GM23248 (cell line): ENCODE measurements at regions not wholly inside any gene's neighbourhood (a gene's known extent, or its start where the extent isn't known, plus 50 kb on each side); places are given as distances from the start of the nearest gene placed in this dataset.
"Not testable (repeated sequence)": the region's sequence is repeated elsewhere in the genome, so short reads cannot be mapped to it uniquely, and the experiment has no call there.

Experiments
- DNase-seq: peaks from one replicate; pipeline ENCODE4 v3.0.0-alpha.2; 2015
- H2AFZ ChIP-seq: fragments of 200-600 bp; sonication (generic); 2 replicates; pipeline ENCODE4 v1.6.1; 2016; ENCODE audit warnings: antibody characterized with exemption
- H3F3A ChIP-seq: fragments of 200-600 bp; sonication (generic); 2 replicates; pipeline ENCODE4 v1.6.1; 2016; ENCODE audit warnings: mild to moderate bottlenecking, antibody characterized with exemption, mixed run types; ENCODE audit not compliant: insufficient read depth
- H3K27ac ChIP-seq: fragments of 200-600 bp; sonication (generic); 2 replicates; pipeline ENCODE4 v1.5.1; 2016; ENCODE audit warnings: mild to moderate bottlenecking
- H3K27me3 ChIP-seq: fragments of 200-600 bp; sonication (generic); replicated peaks from 2 replicates; pipeline ENCODE4 v1.6.1; 2016; ENCODE audit warnings: mild to moderate bottlenecking; ENCODE audit not compliant: insufficient read depth
- H3K36me3 ChIP-seq: fragments of 200-600 bp; sonication (generic); 2 replicates; pipeline ENCODE4 v1.6.1; 2016; ENCODE audit warnings: low read depth, mild to moderate bottlenecking
- H3K4me1 ChIP-seq: fragments of 200-600 bp; sonication (generic); 2 replicates; pipeline ENCODE4 v1.6.1; 2016; ENCODE audit warnings: mild to moderate bottlenecking; ENCODE audit not compliant: insufficient read depth
- H3K4me2 ChIP-seq: fragments of 200-600 bp; sonication (generic); one replicate; pipeline ENCODE4 v1.6.1; 2016; ENCODE audit warnings: mild to moderate bottlenecking; ENCODE audit not compliant: unreplicated experiment
- H3K4me3 ChIP-seq: fragments of 200-600 bp; sonication (generic); 2 replicates; pipeline ENCODE4 v1.5.1; 2016; ENCODE audit warnings: mild to moderate bottlenecking
- H3K79me2 ChIP-seq: fragments of 200-600 bp; sonication (generic); 2 replicates; pipeline ENCODE4 v1.6.1; 2016; ENCODE audit warnings: mild to moderate bottlenecking; ENCODE audit not compliant: insufficient read depth
- H3K9ac ChIP-seq: fragments of 200-600 bp; sonication (generic); 2 replicates; pipeline ENCODE4 v1.6.1; 2016; ENCODE audit warnings: mild to moderate bottlenecking
- H3K9me2 ChIP-seq: fragments of 200-600 bp; sonication (generic); 2 replicates; pipeline ENCODE4 v1.6.1; 2016; ENCODE audit warnings: mixed run types, mild to moderate bottlenecking, moderate library complexity; ENCODE audit not compliant: insufficient read depth
- H3K9me3 ChIP-seq: fragments of 200-600 bp; sonication (generic); one replicate; pipeline ENCODE4 v1.6.1; 2017; ENCODE audit warnings: low read depth
- H4K20me1 ChIP-seq: fragments of 200-600 bp; sonication (generic); 2 replicates; pipeline ENCODE4 v1.6.0; 2016; ENCODE audit not compliant: insufficient read depth
- EZH2 ChIP-seq: fragments of 200-600 bp; sonication (generic); IDR thresholded peaks from 2 replicates; pipeline ENCODE4 v1.6.1; 2018; ENCODE audit warnings: antibody characterized with exemption, mild to moderate bottlenecking; ENCODE audit not compliant: insufficient read depth, poor library complexity, severe bottlenecking
- EZH2phosphoT487 ChIP-seq: fragments of 200-600 bp; sonication (generic); IDR thresholded peaks from 2 replicates; pipeline ENCODE4 v1.6.1; 2018; ENCODE audit warnings: antibody characterized with exemption, moderate library complexity, mild to moderate bottlenecking, low read depth; ENCODE audit not compliant: insufficient read depth
- WGBS, 2 experiments: methylation state at CpG; one replicate each; pipeline ENCODE4 v1.1.6; 2015 to 2017; ENCODE audit warnings: low lambda C conversion rate in 2 of 2, low coverage in 1 of 2; ENCODE audit errors: missing lambda C conversion rate in 2 of 2; 5-methylcytosine and 5-hydroxymethylcytosine counted together
- in situ Hi-C: fragments of 300-500 bp; cut with MboI; formaldehyde crosslinking; loops from 2 replicates; pipeline ENCODE4 v1.15.0; 2020

- no peaks in the 10 kb centered on the region for H3K36me3 ChIP-seq
- DNase-seq = peak; percentile 26
- H3K4me2 ChIP-seq = no peak overlapping the region
- in situ Hi-C loops = loop anchor here (10.0 kb wide), 1 partner anchor 273 kb away; no protein-coding TSS in a partner anchor
- TF ChIP-seq EZH2phosphoT487 = no peak
- no peak for TF ChIP-seq EZH2
- no peak overlapping the region for H3K27ac ChIP-seq
- no peak overlapping the region for H2AFZ ChIP-seq
- H3F3A ChIP-seq = no peaks in the 10 kb centered on the region
- H3K9ac ChIP-seq = no peak overlapping the region
- H3K9me3 ChIP-seq = no peaks in the 10 kb centered on the region
- H3K27me3 ChIP-seq = no peaks in the 10 kb centered on the region
- H3K4me1 ChIP-seq = no peaks in the 10 kb centered on the region
- no peaks in the 10 kb centered on the region for H3K9me2 ChIP-seq
- no peaks in the 10 kb centered on the region for H3K79me2 ChIP-seq
- no peak overlapping the region for H3K4me3 ChIP-seq
- no peaks in the 10 kb centered on the region for H4K20me1 ChIP-seq
- WGBS, 2 experiments = 74 to 79% methylated on average over 5 of the region's 5 CpGs
Observed at GRCh38 chr7:29641651-29642050, 78.0 kb downstream of the PRR15 start.

- H3K9me2 ChIP-seq = no peaks in the 10 kb centered on the region
Observed at GRCh38 chr7:29642494-29643155, 79.0 kb downstream of the PRR15 start.

DNA sequence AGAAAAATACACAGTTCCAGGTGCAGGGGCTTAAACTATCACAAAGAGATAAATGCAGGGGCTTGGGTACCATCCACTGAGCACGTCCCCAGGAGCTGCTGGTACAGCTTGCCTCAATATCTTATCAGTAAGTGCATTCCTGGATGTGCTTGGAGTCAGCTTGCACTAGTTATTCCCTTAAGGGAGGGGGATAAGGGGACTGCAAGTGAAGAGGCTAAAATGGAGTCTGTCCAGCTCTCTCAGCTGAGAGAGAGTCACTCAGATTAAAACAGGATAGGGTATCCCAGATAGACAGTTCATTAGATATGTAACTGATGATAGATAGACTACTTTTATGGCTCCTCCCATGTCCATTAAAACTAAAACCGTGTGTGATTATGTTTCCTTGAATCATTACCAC is 82.5 kb downstream of the PRR15 start:
- not testable (repeated sequence) for H3K27ac ChIP-seq, H3K4me1 ChIP-seq, H3K4me2 ChIP-seq, H3K27me3 ChIP-seq, H3F3A ChIP-seq, H2AFZ ChIP-seq, H3K9ac ChIP-seq, H3K9me3 ChIP-seq, DNase-seq, H3K79me2 ChIP-seq, H3K9me2 ChIP-seq, H4K20me1 ChIP-seq, H3K36me3 ChIP-seq, H3K4me3 ChIP-seq
- WGBS, 2 experiments = 48 to 50% methylated on average over 2 of the region's 2 CpGs
- in situ Hi-C loops = loop anchor here (10.0 kb wide), 1 partner anchor 269 kb away; no protein-coding TSS in a partner anchor

More at GRCh38 chr7:29642494-29643155, 79.0 kb downstream of the PRR15 start:
- in situ Hi-C loops = loop anchor here (10.0 kb wide), 1 partner anchor 272 kb away; no protein-coding TSS in a partner anchor
- Histone ChIP-seq H3K27me3 (no peaks in the 10 kb centered on the region), H3K9me3 (no peaks in the 10 kb centered on the region), H3F3A (no peaks in the 10 kb centered on the region), H4K20me1 (no peaks in the 10 kb centered on the region), H3K9ac (no peak overlapping the region), H3K4me1 (no peaks in the 10 kb centered on the region), H3K4me3 (no peak overlapping the region), H3K36me3 (no peaks in the 10 kb centered on the region), H3K27ac (no peak overlapping the region), H2AFZ (no peak overlapping the region), H3K4me2 (no peak overlapping the region), H3K79me2 (no peaks in the 10 kb centered on the region)
- WGBS, 2 experiments = 92 to 94% methylated on average over 10 of the region's 10 CpGs
- no peak for DNase-seq
- TF ChIP-seq EZH2 (no peak), EZH2phosphoT487 (no peak)

DNA sequence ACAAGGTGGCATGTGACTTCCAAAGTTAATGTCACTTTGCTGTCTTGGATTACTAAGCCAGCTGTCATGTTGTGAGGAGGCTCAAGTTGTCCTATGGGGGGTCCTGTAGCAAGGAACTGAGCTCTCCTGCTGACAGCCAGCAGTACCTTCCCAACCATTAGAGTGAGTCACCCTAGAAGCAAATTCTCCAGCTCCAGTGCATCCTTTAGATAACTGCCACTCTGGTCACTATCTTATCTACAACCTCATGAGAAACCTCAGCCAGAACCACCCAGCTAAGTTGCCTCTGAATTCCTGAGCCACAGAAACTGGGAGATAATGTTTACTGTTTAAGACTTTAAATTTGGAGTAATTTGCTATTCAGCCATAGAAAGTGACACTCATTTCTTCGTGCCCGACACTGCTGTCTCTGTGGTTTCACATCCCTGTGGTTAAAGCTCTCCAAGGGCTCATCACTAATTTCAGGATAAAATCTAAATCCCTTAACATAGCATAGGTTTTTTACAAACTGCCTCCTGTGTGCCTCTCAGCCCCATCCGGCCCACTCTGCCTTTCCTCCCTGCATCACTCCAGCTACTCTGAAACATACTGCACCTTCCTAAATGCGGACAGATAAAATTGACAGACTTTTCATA is 83.5 kb downstream of the PRR15 start:
- Histone ChIP-seq H2AFZ (no peak overlapping the region), H3K9me3 (no peaks in the 10 kb centered on the region), H3K4me2 (no peak overlapping the region), H4K20me1 (no peaks in the 10 kb centered on the region), H3K36me3 (no peaks in the 10 kb centered on the region), H3K79me2 (no peaks in the 10 kb centered on the region), H3F3A (no peaks in the 10 kb centered on the region), H3K4me3 (no peak overlapping the region), H3K27me3 (no peaks in the 10 kb centered on the region), H3K9me2 (no peaks in the 10 kb centered on the region), H3K27ac (no peak overlapping the region), H3K9ac (no peak overlapping the region), H3K4me1 (no peaks in the 10 kb centered on the region)
- WGBS, 2 experiments = 95 to 96% methylated on average over 4 of the region's 4 CpGs
- DNase-seq = no peak
- in situ Hi-C loops = loop anchor here (10.0 kb wide), 1 partner anchor 268 kb away; no protein-coding TSS in a partner anchor
- TF ChIP-seq EZH2 = no peak
- TF ChIP-seq EZH2phosphoT487 = no peak

GRCh38 chr7:29647691-29648210 is 84.1 kb downstream of the PRR15 start:
- DNase-seq, H3K9me2 ChIP-seq, H3K79me2 ChIP-seq, H3K4me3 ChIP-seq, H3K4me1 ChIP-seq, H3K9me3 ChIP-seq, H3K9ac ChIP-seq, H3K36me3 ChIP-seq, H3K27ac ChIP-seq, H4K20me1 ChIP-seq, H2AFZ ChIP-seq, H3K27me3 ChIP-seq, H3F3A ChIP-seq, H3K4me2 ChIP-seq: not testable (repeated sequence)
- WGBS, 2 experiments = 91 to 94% methylated on average over 5 of the region's 5 CpGs
- in situ Hi-C loops = loop anchor here (10.0 kb wide), 1 partner anchor 267 kb away; no protein-coding TSS in a partner anchor
